MCF 10A (cell line): ENCODE measurements at regions not wholly inside any gene's neighbourhood (a gene's known extent, or its start where the extent isn't known, plus 50 kb on each side); places are given as distances from the start of the nearest gene placed in this dataset.
A peak's percentile ranks its signal among the peaks of the same experiment; 100 is the strongest.

Experiments used
- BruUV-seq: library from RNA; stranded (reverse); fragments of 400-500 nt; replicated peaks from 2 replicates; lab custom pipeline; 2021; lab: Mats Ljungman, UMichigan
- CTCF ChIA-PET: fragments of 300-600 bp; sonication (Branson Sonifier 250); formaldehyde crosslinking; extraction: SDS; loops from one replicate; lab custom pipeline; 2021; ENCODE audit warnings: antibody characterized with exemption, inconsistent platforms; lab: Yijun Ruan, JAX
- POLR2A ChIA-PET: fragments of 300-600, 350-650 bp; sonication (Branson Sonifier 250); formaldehyde crosslinking; extraction: SDS; loops from one replicate; lab custom pipeline; 2020; ENCODE audit warnings: antibody characterized with exemption, inconsistent platforms; lab: Yijun Ruan, JAX
- DNase-seq: peaks from one replicate; pipeline ENCODE4 v3.0.0-alpha.2; 2018; ENCODE audit not compliant: unreplicated experiment
- H3K27ac Mint-ChIP-seq: one replicate; pipeline ENCODE4 v1.8.0; 2022; ENCODE audit warnings: mild to moderate bottlenecking, low read depth, mixed read lengths; ENCODE audit not compliant: unreplicated experiment
- H3K27me3 Mint-ChIP-seq: one replicate; pipeline ENCODE4 v1.8.0; 2022; ENCODE audit warnings: mixed read lengths; ENCODE audit not compliant: insufficient read depth, unreplicated experiment
- H3K36me3 Mint-ChIP-seq: one replicate; pipeline ENCODE4 v1.8.0; 2022; ENCODE audit warnings: mild to moderate bottlenecking, moderate library complexity, mixed read lengths; ENCODE audit not compliant: insufficient read depth, unreplicated experiment
- H3K4me1 Mint-ChIP-seq: one replicate; pipeline ENCODE4 v1.8.0; 2022; ENCODE audit warnings: mixed read lengths; ENCODE audit not compliant: insufficient read depth, unreplicated experiment
- H3K4me3 Mint-ChIP-seq: one replicate; pipeline ENCODE4 v1.8.0; 2022; ENCODE audit warnings: mild to moderate bottlenecking, moderate library complexity, mixed read lengths; ENCODE audit not compliant: unreplicated experiment
- H3K9me3 Mint-ChIP-seq: one replicate; pipeline ENCODE4 v1.8.0; 2022; ENCODE audit warnings: mixed read lengths; ENCODE audit not compliant: unreplicated experiment
- intact Hi-C: fragments of 100-400 bp; cut with micrococcal nuclease; formaldehyde crosslinking; loops from 2 replicates; pipeline ENCODE4 v1.14.1; 2022
- TF ChIP-seq, protein P1 (sequence below): fragments of 200-600 bp; IDR thresholded peaks from one replicate; pipeline ENCODE4 v1.8.0; 2022; ENCODE audit warnings: antibody characterized with exemption, mild to moderate bottlenecking; ENCODE audit not compliant: unreplicated experiment

DNA sequence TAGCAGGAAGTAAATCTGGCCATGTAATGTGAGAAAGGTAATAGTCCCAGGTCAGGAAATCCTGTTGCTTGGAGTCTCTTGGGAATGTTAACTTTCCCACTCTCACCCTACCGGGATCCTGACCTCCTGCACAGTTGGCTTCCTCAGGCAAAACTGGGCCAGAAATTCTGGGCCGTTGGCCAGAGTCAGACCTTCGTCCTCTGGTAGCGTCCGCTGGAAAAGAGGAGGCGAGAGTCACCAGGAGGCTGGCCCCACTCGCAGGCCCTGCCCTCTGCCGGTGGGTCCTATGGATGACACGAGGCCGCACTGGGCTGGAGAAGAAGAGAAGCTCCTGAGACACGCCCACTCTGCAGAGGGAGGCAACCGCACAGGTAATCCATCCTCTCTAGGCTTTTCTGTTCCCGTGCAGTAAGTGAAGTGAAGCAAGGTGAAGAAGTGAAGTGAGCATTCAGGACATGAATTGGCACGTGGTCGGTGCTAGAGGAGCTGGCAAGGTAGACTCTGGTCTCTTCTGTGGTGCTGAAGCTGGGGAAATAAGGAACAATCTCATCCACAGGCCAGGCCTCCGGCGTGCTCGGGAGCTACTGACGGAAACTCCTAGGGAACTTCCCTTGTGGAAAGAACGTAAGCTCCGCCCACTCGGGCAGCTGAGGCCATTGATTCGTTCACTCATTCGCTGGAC, 182.7 kb upstream of the GLI2 start:
- ChIA-PET POLR2A (interaction anchor here (0.6 to 1.7 kb wide), 5 partner anchors 11 to 100 kb away, joined by 3 to 5 read pairs (median 3); no protein-coding TSS in a partner anchor), CTCF (interaction anchor here (0.5 to 4.0 kb wide), 30 partner anchors 10 to 803 kb away, joined by 3 to 24 read pairs (median 4); no protein-coding TSS in a partner anchor)
- Mint-ChIP-seq H3K4me1 (peaks cover 6% of the 10 kb centered on the region), H3K27me3 (no peaks in the 10 kb centered on the region), H3K9me3 (no peaks in the 10 kb centered on the region), H3K27ac (no peak overlapping the region), H3K4me3 (no peak overlapping the region), H3K36me3 (no peaks in the 10 kb centered on the region)
- BruUV-seq = no TSS peak
- DNase-seq = peak; percentile 94
- TF ChIP-seq, protein P1, sequence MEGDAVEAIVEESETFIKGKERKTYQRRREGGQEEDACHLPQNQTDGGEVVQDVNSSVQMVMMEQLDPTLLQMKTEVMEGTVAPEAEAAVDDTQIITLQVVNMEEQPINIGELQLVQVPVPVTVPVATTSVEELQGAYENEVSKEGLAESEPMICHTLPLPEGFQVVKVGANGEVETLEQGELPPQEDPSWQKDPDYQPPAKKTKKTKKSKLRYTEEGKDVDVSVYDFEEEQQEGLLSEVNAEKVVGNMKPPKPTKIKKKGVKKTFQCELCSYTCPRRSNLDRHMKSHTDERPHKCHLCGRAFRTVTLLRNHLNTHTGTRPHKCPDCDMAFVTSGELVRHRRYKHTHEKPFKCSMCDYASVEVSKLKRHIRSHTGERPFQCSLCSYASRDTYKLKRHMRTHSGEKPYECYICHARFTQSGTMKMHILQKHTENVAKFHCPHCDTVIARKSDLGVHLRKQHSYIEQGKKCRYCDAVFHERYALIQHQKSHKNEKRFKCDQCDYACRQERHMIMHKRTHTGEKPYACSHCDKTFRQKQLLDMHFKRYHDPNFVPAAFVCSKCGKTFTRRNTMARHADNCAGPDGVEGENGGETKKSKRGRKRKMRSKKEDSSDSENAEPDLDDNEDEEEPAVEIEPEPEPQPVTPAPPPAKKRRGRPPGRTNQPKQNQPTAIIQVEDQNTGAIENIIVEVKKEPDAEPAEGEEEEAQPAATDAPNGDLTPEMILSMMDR = peak; percentile 81
- intact Hi-C loops = loop anchor here (1.0 kb wide), 3 partner anchors 83 to 210 kb away; no protein-coding TSS in a partner anchor

DNA sequence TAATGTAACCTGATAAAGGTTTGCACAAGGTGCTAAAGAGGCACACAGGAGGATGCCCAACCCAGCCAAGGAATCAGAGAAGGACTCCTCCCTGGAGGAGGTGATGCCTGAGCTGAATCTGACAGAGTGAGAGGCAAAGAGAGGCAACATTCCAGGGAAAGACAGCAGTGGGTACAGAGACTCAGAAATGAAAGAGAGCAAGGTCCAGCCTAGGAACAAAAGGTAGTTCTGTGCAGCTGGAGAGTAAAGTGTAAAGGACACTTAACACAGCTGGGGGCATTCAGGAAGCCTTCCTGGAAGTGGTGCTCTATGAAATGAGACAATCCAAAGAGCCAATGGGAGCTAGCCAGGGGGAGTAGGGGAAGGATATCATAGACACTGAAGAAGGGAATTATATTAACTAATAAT, 181.0 kb upstream of the GLI2 start:
- ChIA-PET CTCF (interaction anchor here (0.6 to 4.0 kb wide), 6 partner anchors 25 to 241 kb away, joined by 3 to 24 read pairs (median 3); no protein-coding TSS in a partner anchor), POLR2A (no interaction called here)
- BruUV-seq = no TSS peak
- no peak overlapping the region for H3K27ac Mint-ChIP-seq
- intact Hi-C loops = no loop called here
- TF ChIP-seq, protein P1 = no peak
- H3K36me3 Mint-ChIP-seq = no peaks in the 10 kb centered on the region
- DNase-seq = no peak
- H3K4me1 Mint-ChIP-seq = peaks cover 19% of the 10 kb centered on the region
- H3K9me3 Mint-ChIP-seq = no peaks in the 10 kb centered on the region
- H3K4me3 Mint-ChIP-seq = no peak overlapping the region
- no peaks in the 10 kb centered on the region for H3K27me3 Mint-ChIP-seq

DNA sequence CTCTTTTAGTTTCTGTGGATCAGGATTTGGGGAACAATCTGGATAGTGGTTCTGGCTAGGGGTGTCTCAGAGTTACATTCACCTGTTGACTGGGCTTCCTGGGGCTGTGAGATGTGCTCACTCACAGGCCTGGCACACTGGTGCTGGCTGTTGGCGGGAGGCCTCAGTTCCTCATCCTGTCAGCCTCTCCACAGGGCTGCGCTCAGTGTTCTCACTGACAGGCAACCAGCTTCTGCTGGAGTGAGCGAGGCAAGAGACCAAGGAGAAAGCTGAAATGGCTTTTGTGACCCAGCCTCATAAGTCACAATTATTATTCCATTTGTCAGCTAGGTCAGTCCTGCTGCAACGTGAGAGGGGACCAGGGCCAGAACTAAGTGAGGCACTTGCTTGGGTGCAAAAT, 180.6 kb upstream of the GLI2 start:
- H3K4me1 Mint-ChIP-seq = peaks cover 23% of the 10 kb centered on the region
- H3K36me3 Mint-ChIP-seq = no peaks in the 10 kb centered on the region
- H3K4me3 Mint-ChIP-seq = no peak overlapping the region
- intact Hi-C loops = no loop called here
- no TSS peak for BruUV-seq
- DNase-seq = no peak
- H3K9me3 Mint-ChIP-seq = no peaks in the 10 kb centered on the region
- H3K27me3 Mint-ChIP-seq = no peaks in the 10 kb centered on the region
- CTCF ChIA-PET = interaction anchor here (0.6 to 4.0 kb wide), 3 partner anchors 24 to 241 kb away, joined by 3 to 24 read pairs (median 3); no protein-coding TSS in a partner anchor
- H3K27ac Mint-ChIP-seq = no peak overlapping the region
- POLR2A ChIA-PET = no interaction called here
- TF ChIP-seq, protein P1 = no peak

DNA sequence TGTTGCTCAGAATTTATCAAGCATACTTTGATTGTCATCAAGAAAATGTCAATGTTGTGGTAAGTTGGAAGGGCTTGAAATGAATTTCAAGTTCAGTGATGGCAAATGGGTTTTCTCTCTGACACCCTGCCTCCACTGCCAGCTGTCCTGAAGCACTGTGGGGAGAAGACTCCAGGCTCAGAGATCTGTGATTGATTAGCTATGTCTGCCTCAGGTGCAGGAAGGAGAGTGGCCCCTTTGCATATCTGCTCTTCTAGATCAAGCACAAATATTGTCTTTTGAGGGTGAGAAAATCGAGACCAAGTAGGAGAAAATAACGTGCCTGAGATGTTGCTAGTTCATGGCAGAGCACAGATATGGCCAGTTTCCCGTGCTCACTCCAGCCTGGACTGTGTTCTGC, 178.8 kb upstream of the GLI2 start:
- Mint-ChIP-seq H3K4me1 (peaks cover 23% of the 10 kb centered on the region), H3K4me3 (no peak overlapping the region), H3K27me3 (no peaks in the 10 kb centered on the region), H3K9me3 (no peaks in the 10 kb centered on the region), H3K36me3 (no peaks in the 10 kb centered on the region), H3K27ac (no peak overlapping the region)
- ChIA-PET CTCF (no interaction called here), POLR2A (no interaction called here)
- BruUV-seq = no TSS peak
- intact Hi-C loops = no loop called here
- TF ChIP-seq, protein P1 = no peak
- no peak for DNase-seq
